ENCODE measurements at regions not wholly inside any gene's neighbourhood (a gene's known extent, or its start where the extent isn't known, plus 50 kb on each side); places are given as distances from the start of the nearest gene placed in this dataset.

GRCh38 chr1:90147093-90147492, 152.2 kb downstream of the ZNF326 start:
- TF ChIP-seq POLR2A (IDR thresholded peaks at IDR 0.05) (no peak), CTCF (IDR thresholded peaks at IDR 0.05) (no peak), EP300 (IDR thresholded peaks at IDR 0.05) (no peak)
